Erythroblast (primary cell): ENCODE measurements at regions not wholly inside any gene's neighbourhood (a gene's known extent, or its start where the extent isn't known, plus 50 kb on each side); places are given as distances from the start of the nearest gene placed in this dataset.

Experiments used
- GATA1 ChIP-seq: IDR thresholded peaks from 2 replicates; pipeline ENCODE4 v1.6.1; 2011; ENCODE audit warnings: low read depth, mild to moderate bottlenecking, control low read depth, low read length, moderate library complexity
- POLR2A ChIP-seq: IDR thresholded peaks from 2 replicates; pipeline ENCODE4 v1.6.1; 2011; ENCODE audit warnings: mild to moderate bottlenecking, low read length

DNA sequence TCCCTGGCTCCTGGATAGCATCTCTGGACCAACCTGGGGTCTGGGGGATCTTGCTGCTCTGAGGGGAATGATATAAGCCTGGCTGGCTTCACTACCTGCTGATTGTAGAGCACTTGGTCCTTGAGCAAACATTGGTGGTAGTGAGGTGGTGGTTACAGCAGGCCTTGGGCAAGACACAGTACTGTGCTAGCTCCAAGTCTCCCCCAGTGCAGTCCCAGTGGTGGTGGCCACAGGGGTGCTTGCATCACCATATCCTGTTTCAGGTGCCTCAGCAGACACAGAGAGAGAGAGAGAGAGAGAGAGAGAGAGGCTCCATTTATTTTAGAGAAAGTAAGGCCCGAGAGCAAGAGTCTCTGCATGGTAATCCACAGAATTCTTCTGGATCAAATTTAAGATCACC lies 186.3 kb downstream of the MYRFL start:
- TF ChIP-seq POLR2A, result no peak
- TF ChIP-seq GATA1, result no peak
